GM21576 (cell line): ENCODE measurements at regions not wholly inside any gene's neighbourhood (a gene's known extent, or its start where the extent isn't known, plus 50 kb on each side); places are given as distances from the start of the nearest gene placed in this dataset.
"Not testable (repeated sequence)": the region's sequence is repeated elsewhere in the genome, so short reads cannot be mapped to it uniquely, and the experiment has no call there.

Source experiments
- ATAC-seq: cut with Tn5 transposase; IDR thresholded peaks from one replicate; pipeline ENCODE4 v1.9.1; 2021; ENCODE audit warnings: mild to moderate bottlenecking, moderate library complexity; ENCODE audit not compliant: unreplicated experiment

GRCh38 chr3:10623578-10624275 is 118.3 kb upstream of the ATP2B2 start:
- ATAC-seq: no peak

GRCh38 chr3:10625323-10625722 is 119.9 kb upstream of the ATP2B2 start:
- no peak for ATAC-seq

GRCh38 chr3:10627884-10628572 is 122.6 kb upstream of the ATP2B2 start:
- no peak for ATAC-seq

GRCh38 chr3:10628891-10629670 is 123.7 kb upstream of the ATP2B2 start:
- no peak for ATAC-seq

GRCh38 chr3:10629671-10630040 is 124.3 kb upstream of the ATP2B2 start:
- no peak for ATAC-seq

- ATAC-seq: no peak
These were observed 125.8 kb upstream of the ATP2B2 start for GRCh38 chr3:10631224-10631623.

GRCh38 chr3:10632125-10632524 is 126.7 kb upstream of the ATP2B2 start:
- ATAC-seq: no peak

GRCh38 chr3:10632741-10633140 is 127.4 kb upstream of the ATP2B2 start:
- no peak for ATAC-seq

- ATAC-seq: no peak
These were observed 130.2 kb upstream of the ATP2B2 start for GRCh38 chr3:10635446-10636076.

- ATAC-seq: no peak
These were observed 132.0 kb upstream of the ATP2B2 start for GRCh38 chr3:10637342-10637741.

- no peak for ATAC-seq
These were observed 133.1 kb upstream of the ATP2B2 start for GRCh38 chr3:10638466-10638865.

- ATAC-seq: no peak
These were observed 136.4 kb upstream of the ATP2B2 start for GRCh38 chr3:10641760-10642159.

- no peak for ATAC-seq
These were observed 138.8 kb upstream of the ATP2B2 start for GRCh38 chr3:10644189-10644588.

- no peak for ATAC-seq
These were observed 140.4 kb upstream of the ATP2B2 start for GRCh38 chr3:10645800-10646199.

- ATAC-seq: no peak
These were observed 141.3 kb upstream of the ATP2B2 start for GRCh38 chr3:10646531-10647335.

GRCh38 chr3:10647376-10647775 is 142.0 kb upstream of the ATP2B2 start:
- ATAC-seq: no peak

- ATAC-seq: no peak
These were observed 142.8 kb upstream of the ATP2B2 start for GRCh38 chr3:10648181-10648580.

GRCh38 chr3:10649463-10649862 is 144.1 kb upstream of the ATP2B2 start:
- not testable (repeated sequence) for ATAC-seq

- ATAC-seq: no peak
These were observed 146.1 kb upstream of the ATP2B2 start for GRCh38 chr3:10651506-10651905.

GRCh38 chr3:10653241-10653640 is 147.9 kb upstream of the ATP2B2 start:
- no peak for ATAC-seq
